Fibroblast of the aortic adventitia (primary cell): ENCODE measurements at regions not wholly inside any gene's neighbourhood (a gene's known extent, or its start where the extent isn't known, plus 50 kb on each side); places are given as distances from the start of the nearest gene placed in this dataset.

Experiments
- DNase-seq: peaks from one replicate; pipeline ENCODE4 v3.0.0-alpha.2; 2010; ENCODE audit warnings: low read depth
- H3K4me3 ChIP-seq: 2 replicates; pipeline ENCODE4 v1.5.1; 2011; ENCODE audit warnings: low read depth, mild to moderate bottlenecking, control low read depth, low read length, moderate library complexity
- CTCF ChIP-seq: IDR thresholded peaks from 2 replicates; pipeline ENCODE4 v1.5.1; 2011; ENCODE audit warnings: mild to moderate bottlenecking, low read length, control low read depth, inconsistent platforms; ENCODE audit not compliant: insufficient read depth

- no peak overlapping the region for H3K4me3 ChIP-seq
- TF ChIP-seq CTCF, result no peak
- DNase-seq, result no peak
Measured at GRCh38 chr2:15687720-15688119, 96.1 kb downstream of the DDX1 start.

GRCh38 chr2:15688924-15689568 lies 97.4 kb downstream of the DDX1 start:
- TF ChIP-seq CTCF, result no peak
- H3K4me3 ChIP-seq, result no peak overlapping the region
- no peak for DNase-seq

GRCh38 chr2:15689654-15690053 lies 98.0 kb downstream of the DDX1 start:
- no peak for TF ChIP-seq CTCF
- H3K4me3 ChIP-seq, result no peak overlapping the region
- DNase-seq, result no peak

- DNase-seq, result no peak
- TF ChIP-seq CTCF, result no peak
Measured at GRCh38 chr2:15691586-15692310, 100.1 kb downstream of the DDX1 start.

GRCh38 chr2:15692551-15693377 lies 101.1 kb downstream of the DDX1 start:
- no peak for TF ChIP-seq CTCF
- H3K4me3 ChIP-seq, result no peak overlapping the region
- DNase-seq, result no peak

More at GRCh38 chr2:15691586-15692310, 100.1 kb downstream of the DDX1 start:
- H3K4me3 ChIP-seq, result no peak overlapping the region

- H3K4me3 ChIP-seq, result no peak overlapping the region
- DNase-seq, result no peak
- TF ChIP-seq CTCF, result no peak
Measured at GRCh38 chr2:15693382-15693781, 101.7 kb downstream of the DDX1 start.
